K562 (cell line): ENCODE measurements at regions not wholly inside any gene's neighbourhood (a gene's known extent, or its start where the extent isn't known, plus 50 kb on each side); places are given as distances from the start of the nearest gene placed in this dataset.

Experiments
- ATAC-seq: fragments of 200-7000 bp; cut with Tn5 transposase; 3 replicates; pipeline ENCODE4 v1.9.1; 2020; ENCODE audit warnings: moderate library complexity
- BruUV-seq: library from RNA; stranded (reverse); fragments of 400-500 nt; replicated peaks from 2 replicates; lab custom pipeline; 2021; lab: Mats Ljungman, UMichigan
- CTCF ChIA-PET: fragments of 300-600 bp; formaldehyde crosslinking; extraction: SDS; loops from one replicate; lab custom pipeline; 2021; ENCODE audit warnings: low intra/inter-chr PET ratio; lab: Yijun Ruan, JAX
- POLR2A ChIA-PET: fragments of 300-600, 350-650 bp; sonication (Branson Sonifier 250); formaldehyde crosslinking; extraction: SDS; loops from one replicate; lab custom pipeline; 2021; ENCODE audit warnings: antibody characterized with exemption, inconsistent platforms; lab: Yijun Ruan, JAX
- DNase-seq, 4 experiments: peaks; one replicate each; pipeline versions ENCODE4 v3.0.0 to v3.0.0-alpha.2; 2011 to 2018; ENCODE audit warnings: low spot score in 3 of 4, mixed read lengths in 3 of 4; ENCODE audit errors: extremely low read depth in 1 of 4
- FAIRE-seq: peaks from 2 replicates; lab custom pipeline; 2011; peaks lifted over from hg19 to GRCh38; lab: Jason Lieb, UNC
- H2AFZ ChIP-seq: 2 replicates; pipeline ENCODE4 v1.6.0; 2011; ENCODE audit warnings: low read depth, low read length, control low read depth, inconsistent platforms
- H3K27ac ChIP-seq: fragments of 200-600 bp; 3 replicates; pipeline ENCODE4 v1.8.0; 2011; ENCODE audit warnings: low read depth, mild to moderate bottlenecking, control low read depth, inconsistent platforms, low read length, moderate library complexity, mixed read lengths; ENCODE audit errors: extremely low read depth
- H3K27me3 ChIP-seq, 2 experiments: fragments of 300-600 bp in 1 of 2; 2 replicates in 1 of 2; 3 replicates in 1 of 2; pipeline versions ENCODE4 v1.6.0 to v1.8.0; 2011; ENCODE audit warnings: inconsistent platforms in 2 of 2, low read length in 2 of 2, mild to moderate bottlenecking in 1 of 2, mixed read lengths in 1 of 2, moderate library complexity in 1 of 2; ENCODE audit not compliant: control insufficient read depth in 2 of 2, insufficient read depth in 2 of 2
- H3K36me3 ChIP-seq: fragments of 300-600 bp; 3 replicates; pipeline ENCODE4 v1.8.0; 2011; ENCODE audit warnings: mild to moderate bottlenecking, low read length, inconsistent platforms; ENCODE audit not compliant: control insufficient read depth, insufficient read depth
- H3K4me1 ChIP-seq, 2 experiments: fragments of 200-600 bp in 1 of 2; replicated peaks in 1 of 2; 2 replicates in 1 of 2; 3 replicates in 1 of 2; pipeline versions ENCODE4 v1.5.1 to v1.8.0; 2011; ENCODE audit warnings: inconsistent platforms in 2 of 2, low read length in 2 of 2, mild to moderate bottlenecking in 1 of 2, mixed read lengths in 1 of 2, moderate library complexity in 1 of 2; ENCODE audit not compliant: control insufficient read depth in 2 of 2, insufficient read depth in 2 of 2
- H3K4me2 ChIP-seq: 2 replicates; pipeline ENCODE4 v1.6.1; 2011; ENCODE audit warnings: low read length, control low read depth, inconsistent platforms, mixed read lengths; ENCODE audit not compliant: insufficient read depth
- H3K4me3 ChIP-seq: fragments of 200-600 bp; sonication (generic), shearing (Covaris generic); 2 replicates; pipeline ENCODE4 v1.5.1; 2016; ENCODE audit warnings: control low read depth, inconsistent platforms
- H3K79me2 ChIP-seq: fragments of 200-600 bp; 3 replicates; pipeline ENCODE4 v1.8.0; 2011; ENCODE audit warnings: low read length, inconsistent platforms; ENCODE audit not compliant: control insufficient read depth, insufficient read depth
- H3K9ac ChIP-seq, 2 experiments: 2 replicates each; pipeline versions ENCODE4 v1.6.0 to v1.6.1; 2011; ENCODE audit warnings: low read depth in 2 of 2, low read length in 2 of 2, control low read depth in 1 of 2, inconsistent platforms in 1 of 2, mild to moderate bottlenecking in 1 of 2, mixed read lengths in 1 of 2; ENCODE audit not compliant: insufficient read depth in 1 of 2
- H3K9me1 ChIP-seq: one replicate; pipeline ENCODE4 v1.6.0; 2011; ENCODE audit warnings: inconsistent platforms, mild to moderate bottlenecking, low read length, moderate library complexity; ENCODE audit not compliant: control insufficient read depth, insufficient read depth
- H3K9me3 ChIP-seq: replicated peaks from 2 replicates; pipeline ENCODE4 v1.5.1; 2011; ENCODE audit warnings: low read depth, low read length, inconsistent platforms; ENCODE audit not compliant: control insufficient read depth, insufficient read depth
- H4K20me1 ChIP-seq: replicated peaks from 2 replicates; pipeline ENCODE4 v1.6.1; 2011; ENCODE audit warnings: low read length, inconsistent platforms, mixed read lengths; ENCODE audit not compliant: control insufficient read depth, insufficient read depth
- BACH1 ChIP-seq: fragments of 200-800 bp; sonication (Bioruptor generic); IDR thresholded peaks from 2 replicates; pipeline ENCODE4 v1.6.1; 2016; ENCODE audit warnings: missing genetic modification characterization, missing compliant biosample characterization
- CTCFL ChIP-seq: IDR thresholded peaks from 2 replicates; pipeline ENCODE4 v1.6.1; 2011; ENCODE audit warnings: borderline replicate concordance, low read depth, mild to moderate bottlenecking, moderate library complexity, low read length; ENCODE audit not compliant: insufficient read depth, poor library complexity, severe bottlenecking
- FOXK2 ChIP-seq, 2 experiments: fragments of 450-650 bp; IDR thresholded peaks in 1 of 2; conservative IDR thresholded peaks in 1 of 2; 2 replicates each; pipeline ENCODE4 v1.6.1; 2016; ENCODE audit warnings: low read depth in 2 of 2, mild to moderate bottlenecking in 1 of 2
- GABPA ChIP-seq: fragments of 200-800 bp; sonication (Bioruptor generic); conservative IDR thresholded peaks from 2 replicates; pipeline ENCODE4 v1.6.1; 2016; ENCODE audit warnings: low read depth, missing genetic modification characterization, missing compliant biosample characterization
- GATAD2A ChIP-seq: fragments of 450-650 bp; IDR thresholded peaks from 2 replicates; pipeline ENCODE4 v1.6.1; 2017
- HDGF ChIP-seq: fragments of 450-650 bp; IDR thresholded peaks from 2 replicates; pipeline ENCODE4 v1.6.1; 2016
- HNRNPK ChIP-seq: fragments of 200-400 bp; formaldehyde crosslinking; IDR thresholded peaks from one replicate; pipeline ENCODE4 v1.6.1; 2018; ENCODE audit warnings: mild to moderate bottlenecking, low read depth, low read length; ENCODE audit not compliant: poor library complexity, severe bottlenecking
- LEF1 ChIP-seq: fragments of 450-650 bp; IDR thresholded peaks from 2 replicates; pipeline ENCODE4 v1.6.1; 2016; ENCODE audit warnings: mild to moderate bottlenecking
- MAZ ChIP-seq, 2 experiments: fragments of 450-650 bp in 1 of 2; sonication (generic) in 1 of 2; formaldehyde crosslinking; IDR thresholded peaks in 1 of 2; conservative IDR thresholded peaks in 1 of 2; 2 replicates each; pipeline versions ENCODE4 v1.4.0 to v1.5.0; 2020; ENCODE audit warnings: mild to moderate bottlenecking in 1 of 2, missing genetic modification reagents in 1 of 2
- MED1 ChIP-seq: sonication (generic); formaldehyde crosslinking; IDR thresholded peaks from 2 replicates; pipeline ENCODE4 v1.8.1; 2023; ENCODE audit warnings: missing genetic modification reagents, borderline replicate concordance
- NR3C1 ChIP-seq: sonication (generic); formaldehyde crosslinking; IDR thresholded peaks from 2 replicates; pipeline ENCODE4 v1.8.1; 2022; ENCODE audit warnings: missing genetic modification reagents
- PHB2 ChIP-seq: fragments of 450-650 bp; IDR thresholded peaks from 2 replicates; pipeline ENCODE4 v1.6.1; 2017; ENCODE audit warnings: low read depth
- YY1 ChIP-seq, 3 experiments: IDR thresholded peaks; 2 replicates each; pipeline ENCODE4 v1.6.1; 2011; ENCODE audit warnings: low read length in 2 of 3, mild to moderate bottlenecking in 2 of 3, moderate library complexity in 2 of 3, borderline replicate concordance in 1 of 3, control low read depth in 1 of 3, low read depth in 1 of 3; ENCODE audit not compliant: insufficient read depth in 3 of 3, insufficient replicate concordance in 2 of 3, control insufficient read depth in 1 of 3, insufficient read length in 1 of 3; ENCODE audit errors: extremely low read depth in 1 of 3
- ZNF79 ChIP-seq: fragments of 250-450 bp; sonication (Bioruptor Pico); IDR thresholded peaks from 2 replicates; pipeline ENCODE4 v1.4.0; 2020; ENCODE audit warnings: low read depth, mild to moderate bottlenecking, moderate library complexity
- WGBS: fragments of 100-300 bp; shearing (Covaris generic); methylation state at CpG from one replicate; pipeline ENCODE4 v1.1.6; 2016; ENCODE audit warnings: low coverage, mixed read lengths; ENCODE audit not compliant: insufficient coverage; ENCODE audit errors: missing lambda C conversion rate; 5-methylcytosine and 5-hydroxymethylcytosine counted together
- in situ Hi-C: fragments of 300-500 bp; cut with MboI; formaldehyde crosslinking; loops from 4 replicates; pipeline ENCODE4 v1.15.0; 2018; ENCODE audit warnings: inconsistent platforms, mixed read lengths
- intact Hi-C: fragments of 100-400 bp; cut with micrococcal nuclease; formaldehyde crosslinking; loops from 2 replicates; pipeline ENCODE4 v1.14.2; 2022
- TF ChIP-seq, protein P1 (sequence below): sonication (generic); formaldehyde crosslinking; IDR thresholded peaks from 2 replicates; pipeline ENCODE4 v1.8.0; 2022; ENCODE audit warnings: missing genetic modification reagents, mild to moderate bottlenecking, moderate library complexity, borderline replicate concordance

DNA sequence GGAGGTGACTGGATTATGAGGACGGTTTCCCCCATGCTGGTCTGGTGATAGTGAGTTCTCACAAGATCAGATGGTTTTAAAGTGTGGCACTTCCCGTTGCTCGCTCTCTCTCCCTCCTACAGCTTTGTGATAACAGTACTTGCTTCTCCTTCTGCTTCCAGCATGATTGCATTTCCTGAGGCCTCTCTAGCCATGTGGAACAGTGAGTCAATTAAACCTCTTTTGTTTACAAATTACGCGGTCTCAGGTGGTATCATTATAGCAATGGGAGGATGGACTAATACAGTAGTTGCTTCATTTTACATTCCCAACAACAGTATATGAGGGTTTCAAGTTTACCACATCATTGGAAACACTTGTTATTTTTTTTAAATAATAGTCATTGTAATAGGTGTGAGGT lies 937.3 kb upstream of the ARRDC3 start (continued):
- TF ChIP-seq, protein P1, sequence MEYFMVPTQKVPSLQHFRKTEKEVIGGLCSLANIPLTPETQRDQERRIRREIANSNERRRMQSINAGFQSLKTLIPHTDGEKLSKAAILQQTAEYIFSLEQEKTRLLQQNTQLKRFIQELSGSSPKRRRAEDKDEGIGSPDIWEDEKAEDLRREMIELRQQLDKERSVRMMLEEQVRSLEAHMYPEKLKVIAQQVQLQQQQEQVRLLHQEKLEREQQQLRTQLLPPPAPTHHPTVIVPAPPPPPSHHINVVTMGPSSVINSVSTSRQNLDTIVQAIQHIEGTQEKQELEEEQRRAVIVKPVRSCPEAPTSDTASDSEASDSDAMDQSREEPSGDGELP (CRISPR knock-in tag), result no peak
- no peak for TF ChIP-seq MED1 (CRISPR knock-in tag)
- TF ChIP-seq, all 486 proteins: peak for 0

GRCh38 chr5:92313385-92313784 lies 930.3 kb upstream of the ARRDC3 start:
- no peak for DNase-seq
- Histone ChIP-seq H3K4me2 (no peak overlapping the region), H2AFZ (no peak overlapping the region), H3K36me3 (no peaks in the 10 kb centered on the region), H3K9me1 (no peaks in the 10 kb centered on the region), H3K4me1 (no peaks in the 10 kb centered on the region), H3K27me3 (no peaks in the 10 kb centered on the region), H4K20me1 (no peaks in the 10 kb centered on the region), H3K9me3 (no peaks in the 10 kb centered on the region), H3K9ac (no peak overlapping the region), H3K79me2 (no peaks in the 10 kb centered on the region), H3K4me3 (no peak overlapping the region), H3K27ac (no peak overlapping the region)
- intact Hi-C loops, result no loop called here
- no TSS peak for BruUV-seq
- in situ Hi-C loops, result no loop called here
- no peak for ATAC-seq
- ChIA-PET POLR2A (no interaction called here), CTCF (no interaction called here)
- FAIRE-seq, result no peak
- 20% methylated on average over 2 of the region's 2 CpGs for WGBS
- TF ChIP-seq GATAD2A (no peak), FOXK2 (conservative IDR thresholded peaks at IDR 0.05 in 1 of 2, IDR thresholded peaks at IDR 0.05 in 1 of 2; ENCODE audit: low read depth in 2 of 2) (no peak), PHB2 (no peak), BACH1 (tag) (no peak), LEF1 (no peak), YY1 (IDR thresholded peaks at IDR 0.05; ENCODE audit: borderline replicate concordance in 1 of 3, control insufficient read depth in 1 of 3, extremely low read depth in 1 of 3, insufficient read depth in 3 of 3, insufficient read length in 1 of 3, insufficient replicate concordance in 2 of 3, low read depth in 1 of 3, low read length in 2 of 3) (no peak), HNRNPK (no peak), MAZ (CRISPR knock-in tag; conservative IDR thresholded peaks at IDR 0.05 in 1 of 2, IDR thresholded peaks at IDR 0.05 in 1 of 2) (no peak), GABPA (tag) (no peak), ZNF79 (CRISPR knock-in tag) (no peak), CTCFL (no peak), HDGF (no peak), NR3C1 (CRISPR knock-in tag) (no peak)
